Endothelial cell of umbilical vein (primary cell): ENCODE measurements at regions not wholly inside any gene's neighbourhood (a gene's known extent, or its start where the extent isn't known, plus 50 kb on each side); places are given as distances from the start of the nearest gene placed in this dataset.

Experiments
- BruUV-seq: library from RNA; stranded (reverse); fragments of 400-500 nt; replicated peaks from 2 replicates; lab custom pipeline; 2021; lab: Mats Ljungman, UMichigan
- CTCF ChIA-PET: fragments of 300-600, 350-600 bp; sonication (Branson Sonifier 250); formaldehyde crosslinking; loops from one replicate; lab custom pipeline; 2021; ENCODE audit warnings: antibody characterized with exemption, inconsistent platforms; lab: Charles Lee
- POLR2A ChIA-PET: fragments of 300-600, 350-600 bp; sonication (Branson Sonifier 250); formaldehyde crosslinking; loops from one replicate; lab custom pipeline; 2021; ENCODE audit warnings: antibody characterized with exemption, inconsistent platforms; lab: Charles Lee
- DNase-seq: peaks from one replicate; pipeline ENCODE4 v3.0.0-alpha.2; 2011; ENCODE audit warnings: low read depth, low spot score
- FAIRE-seq: peaks from 2 replicates; lab custom pipeline; 2011; peaks lifted over from hg19 to GRCh38; lab: Jason Lieb, UNC
- H2AFZ ChIP-seq: 2 replicates; pipeline ENCODE4 v1.6.0; 2012; ENCODE audit warnings: low read depth, low read length, control low read depth, inconsistent platforms
- H3K27ac ChIP-seq: 2 replicates; pipeline ENCODE4 v1.5.1; 2011; ENCODE audit warnings: low read depth, mild to moderate bottlenecking, control low read depth, low read length, moderate library complexity; ENCODE audit not compliant: insufficient read depth
- H3K27me3 ChIP-seq, 2 experiments: 2 replicates each; pipeline versions ENCODE4 v1.6.0 to v1.6.1; 2011; ENCODE audit warnings: low read length in 2 of 2, mixed read lengths in 1 of 2; ENCODE audit not compliant: control insufficient read depth in 2 of 2, insufficient read depth in 2 of 2
- H3K36me3 ChIP-seq, 2 experiments: 2 replicates in 1 of 2; 3 replicates in 1 of 2; pipeline ENCODE4 v1.5.1; 2011; ENCODE audit warnings: low read length in 2 of 2, mild to moderate bottlenecking in 1 of 2, moderate library complexity in 1 of 2; ENCODE audit not compliant: control insufficient read depth in 2 of 2, insufficient read depth in 2 of 2; ENCODE audit errors: extremely low read depth in 1 of 2
- H3K4me1 ChIP-seq: 3 replicates; pipeline ENCODE4 v1.5.1; 2011; ENCODE audit warnings: mild to moderate bottlenecking, low read length; ENCODE audit not compliant: control insufficient read depth, insufficient read depth; ENCODE audit errors: extremely low read depth
- H3K4me2 ChIP-seq: 2 replicates; pipeline ENCODE4 v1.6.1; 2011; ENCODE audit warnings: low read length, control low read depth, mixed read lengths; ENCODE audit not compliant: insufficient read depth
- H3K4me3 ChIP-seq, 3 experiments: fragments of 200-600 bp in 1 of 3; sonication (generic), shearing (Covaris generic) in 1 of 3; replicated peaks in 1 of 3; 2 replicates each; pipeline ENCODE4 v1.5.1; 2011 to 2016; ENCODE audit warnings: control low read depth in 3 of 3, low read length in 3 of 3, mild to moderate bottlenecking in 2 of 3, inconsistent platforms in 1 of 3, low read depth in 1 of 3, moderate library complexity in 1 of 3; ENCODE audit not compliant: insufficient read depth in 1 of 3
- H3K79me2 ChIP-seq: 2 replicates; pipeline ENCODE4 v1.6.0; 2012; ENCODE audit warnings: low read length, inconsistent platforms; ENCODE audit not compliant: control insufficient read depth, insufficient read depth
- H3K9ac ChIP-seq: replicated peaks from 2 replicates; pipeline ENCODE3; 2011; ENCODE audit warnings: low read length, control low read depth; ENCODE audit not compliant: insufficient read depth; ENCODE audit errors: extremely low read depth
- H3K9me1 ChIP-seq: replicated peaks from 3 replicates; pipeline ENCODE4 v1.6.0; 2011; ENCODE audit warnings: mild to moderate bottlenecking, low read length; ENCODE audit not compliant: control insufficient read depth, insufficient read depth; ENCODE audit errors: extremely low read depth
- H3K9me3 ChIP-seq: replicated peaks from 2 replicates; pipeline ENCODE4 v1.5.1; 2012; ENCODE audit warnings: low read length, inconsistent platforms; ENCODE audit not compliant: control insufficient read depth, insufficient read depth
- H4K20me1 ChIP-seq: replicated peaks from 2 replicates; pipeline ENCODE3; 2011; ENCODE audit warnings: mild to moderate bottlenecking, low read length; ENCODE audit not compliant: control insufficient read depth, insufficient read depth; ENCODE audit errors: extremely low read depth
- CTCF ChIP-seq, 2 donors: IDR thresholded peaks; 1 replicate in 1 of 2; 2 replicates in 1 of 2; pipeline ENCODE4 v1.5.1; 2011; ENCODE audit warnings: low read length in 2 of 2, mild to moderate bottlenecking in 2 of 2, moderate library complexity in 2 of 2, control low read depth in 1 of 2, inconsistent platforms in 1 of 2, low read depth in 1 of 2; ENCODE audit not compliant: insufficient read depth in 1 of 2; ENCODE audit errors: extremely low read depth in 1 of 2
- EZH2 ChIP-seq: IDR thresholded peaks from 2 replicates; pipeline ENCODE4 v1.6.1; 2012; ENCODE audit warnings: borderline replicate concordance, low read depth, mild to moderate bottlenecking, moderate library complexity, low read length, inconsistent platforms; ENCODE audit not compliant: severe bottlenecking
- FOS ChIP-seq: IDR thresholded peaks from 2 replicates; pipeline ENCODE4 v1.6.1; 2011; ENCODE audit warnings: mild to moderate bottlenecking, low read length, moderate library complexity, borderline replicate concordance; ENCODE audit not compliant: insufficient read depth
- GATA2 ChIP-seq: IDR thresholded peaks from 2 replicates; pipeline ENCODE4 v1.7.0; 2011; ENCODE audit warnings: low read depth, mild to moderate bottlenecking, moderate library complexity, mixed read lengths, low read length; ENCODE audit not compliant: insufficient read length, insufficient read depth
- JUN ChIP-seq: IDR thresholded peaks from 2 replicates; pipeline ENCODE4 v1.6.1; 2011; ENCODE audit warnings: borderline replicate concordance, low read depth; ENCODE audit not compliant: insufficient read length, insufficient read depth
- MAX ChIP-seq: IDR thresholded peaks from 2 replicates; pipeline ENCODE4 v1.6.1; 2011; ENCODE audit not compliant: insufficient read depth, insufficient read length
- MYC ChIP-seq: IDR thresholded peaks from one replicate; pipeline ENCODE4 v1.6.1; 2011; ENCODE audit warnings: mild to moderate bottlenecking, low read depth, low read length
- POLR2A ChIP-seq: IDR thresholded peaks from 2 replicates; pipeline ENCODE4 v1.6.1; 2012; ENCODE audit warnings: low read depth, mild to moderate bottlenecking, control low read depth, low read length
- POLR2AphosphoS5 ChIP-seq: IDR thresholded peaks from 2 replicates; pipeline ENCODE4 v1.6.1; 2012; ENCODE audit warnings: low read depth, mild to moderate bottlenecking, control low read depth, low read length, moderate library complexity; ENCODE audit not compliant: insufficient read depth
- dilution Hi-C: fragments of 300-500 bp; cut with MboI; formaldehyde crosslinking; loops from one replicate; pipeline ENCODE4 v1.15.0; 2019; ENCODE audit warnings: low sequenced_read_pairs; ENCODE audit not compliant: extremely low pct_ligation_motif_present
- intact Hi-C: fragments of 100-400 bp; cut with micrococcal nuclease; formaldehyde crosslinking; loops from one replicate; pipeline ENCODE4 v1.10.0; 2022

GRCh38 chr4:182147391-182147790, 95.8 kb upstream of the TENM3 start:
- H3K36me3 ChIP-seq = no peaks in the 10 kb centered on the region
- no peak for FAIRE-seq
- DNase-seq = no peak
- H3K79me2 ChIP-seq = no peaks in the 10 kb centered on the region
- H3K27ac ChIP-seq = no peak overlapping the region
- no peak for TF ChIP-seq POLR2A
- TF ChIP-seq CTCF (IDR thresholded peaks at IDR 0.05; ENCODE audit: extremely low read depth in 1 of 2, insufficient read depth in 1 of 2, low read depth in 1 of 2, low read length in 2 of 2) = no peak
- no peak for TF ChIP-seq JUN
- TF ChIP-seq MAX = no peak
- TF ChIP-seq POLR2AphosphoS5 = no peak
- no peak for TF ChIP-seq EZH2
- no peak for TF ChIP-seq GATA2
- TF ChIP-seq MYC = no peak
- TF ChIP-seq FOS = no peak
- H3K9me1 ChIP-seq = no peaks in the 10 kb centered on the region
- intact Hi-C loops (no loop called here), dilution Hi-C loops (no loop called here)
- BruUV-seq = no TSS peak
- H3K4me1 ChIP-seq = peaks cover 8% of the 10 kb centered on the region
- CTCF ChIA-PET = no interaction called here
- POLR2A ChIA-PET = no interaction called here
- no peak overlapping the region for H3K9ac ChIP-seq
- H4K20me1 ChIP-seq = no peaks in the 10 kb centered on the region
- H3K4me3 ChIP-seq = no peak overlapping the region
- no peak overlapping the region for H2AFZ ChIP-seq
- H3K27me3 ChIP-seq = peaks cover 23 to 49% of the 10 kb centered on the region in 2 experiments
- H3K4me2 ChIP-seq = no peak overlapping the region
- H3K9me3 ChIP-seq = no peaks in the 10 kb centered on the region
